ENCODE measurements at regions not wholly inside any gene's neighbourhood (a gene's known extent, or its start where the extent isn't known, plus 50 kb on each side); places are given as distances from the start of the nearest gene placed in this dataset.

GRCh38 chr13:75124415-75124814 is 357.6 kb downstream of the TBC1D4 start:
- DNase-seq: no peak

- DNase-seq: peak; percentile 9
Observed at GRCh38 chr13:75123428-75123827, 358.5 kb downstream of the TBC1D4 start.

GRCh38 chr13:75120085-75120484 is 361.9 kb downstream of the TBC1D4 start:
- no peak for DNase-seq

- no peak for DNase-seq
Observed at GRCh38 chr13:75115171-75115570, 366.8 kb downstream of the TBC1D4 start.

- DNase-seq: no peak
Observed at GRCh38 chr13:75103976-75104375, 378.0 kb downstream of the TBC1D4 start.

GRCh38 chr13:75102001-75102716 is 379.8 kb downstream of the TBC1D4 start:
- DNase-seq: no peak

GRCh38 chr13:75101348-75101747 is 380.6 kb downstream of the TBC1D4 start:
- no peak for DNase-seq

- no peak for DNase-seq
Observed at GRCh38 chr13:75092143-75092542, 389.8 kb downstream of the TBC1D4 start.

GRCh38 chr13:75091718-75092117 is 390.3 kb downstream of the TBC1D4 start:
- no peak for DNase-seq

GRCh38 chr13:75090872-75091615 is 390.9 kb downstream of the TBC1D4 start:
- no peak for DNase-seq

GRCh38 chr13:75088915-75089314 is 393.1 kb downstream of the TBC1D4 start:
- DNase-seq: no peak

- DNase-seq: no peak
Observed at GRCh38 chr13:75079226-75079625, 402.7 kb downstream of the TBC1D4 start.

GRCh38 chr13:75076476-75076875 is 405.5 kb downstream of the TBC1D4 start:
- DNase-seq: no peak

GRCh38 chr13:75073786-75074185 is 408.2 kb downstream of the TBC1D4 start:
- no peak for DNase-seq

GRCh38 chr13:75072891-75073290 is 409.1 kb downstream of the TBC1D4 start:
- DNase-seq: no peak

GRCh38 chr13:75072368-75072767 is 409.6 kb downstream of the TBC1D4 start:
- no peak for DNase-seq

- no peak for DNase-seq
Observed at GRCh38 chr13:75071796-75072195, 410.2 kb downstream of the TBC1D4 start.

GRCh38 chr13:75071395-75071794 is 410.6 kb downstream of the TBC1D4 start:
- peak; percentile 3 for DNase-seq

- no peak for DNase-seq
Observed at GRCh38 chr13:75061909-75062308, 420.1 kb downstream of the TBC1D4 start.

- no peak for DNase-seq
Observed at GRCh38 chr13:75055296-75055695, 426.7 kb downstream of the TBC1D4 start.

GRCh38 chr13:75052616-75053015 is 429.4 kb downstream of the TBC1D4 start:
- no peak for DNase-seq

GRCh38 chr13:75050419-75051046 is 431.4 kb downstream of the TBC1D4 start:
- DNase-seq: no peak

- DNase-seq: no peak
Observed at GRCh38 chr13:75049735-75050335, 432.1 kb downstream of the TBC1D4 start.

- no peak for DNase-seq
Observed at GRCh38 chr13:75042807-75043206, 439.2 kb downstream of the TBC1D4 start.
